GM21360 (cell line): ENCODE measurements at regions not wholly inside any gene's neighbourhood (a gene's known extent, or its start where the extent isn't known, plus 50 kb on each side); places are given as distances from the start of the nearest gene placed in this dataset.

Experiments used
- ATAC-seq: cut with Tn5 transposase; IDR thresholded peaks from one replicate; pipeline ENCODE4 v1.9.1; 2021; ENCODE audit warnings: mild to moderate bottlenecking, moderate library complexity; ENCODE audit not compliant: unreplicated experiment

GRCh38 chr12:115160271-115161128, 476.5 kb upstream of the TBX3 start:
- no peak for ATAC-seq

GRCh38 chr12:115158816-115159215, 474.8 kb upstream of the TBX3 start:
- no peak for ATAC-seq

- ATAC-seq, result no peak
Observed at GRCh38 chr12:115155665-115156645, 472.0 kb upstream of the TBX3 start.

- ATAC-seq, result no peak
Observed at GRCh38 chr12:115149685-115150378, 465.9 kb upstream of the TBX3 start.

GRCh38 chr12:115149279-115149678, 465.3 kb upstream of the TBX3 start:
- ATAC-seq, result no peak

GRCh38 chr12:115147916-115148315, 463.9 kb upstream of the TBX3 start:
- ATAC-seq, result no peak

GRCh38 chr12:115146453-115146852, 462.5 kb upstream of the TBX3 start:
- ATAC-seq, result no peak

GRCh38 chr12:115144425-115144824, 460.4 kb upstream of the TBX3 start:
- no peak for ATAC-seq

- no peak for ATAC-seq
Observed at GRCh38 chr12:115140981-115141655, 457.1 kb upstream of the TBX3 start.

GRCh38 chr12:115137812-115138521, 454.0 kb upstream of the TBX3 start:
- no peak for ATAC-seq

- no peak for ATAC-seq
Observed at GRCh38 chr12:115135800-115136211, 451.8 kb upstream of the TBX3 start.

GRCh38 chr12:115134298-115134697, 450.3 kb upstream of the TBX3 start:
- no peak for ATAC-seq

GRCh38 chr12:115132905-115133304, 448.9 kb upstream of the TBX3 start:
- ATAC-seq, result no peak

GRCh38 chr12:115132145-115132544, 448.2 kb upstream of the TBX3 start:
- ATAC-seq, result no peak

- ATAC-seq, result no peak
Observed at GRCh38 chr12:115129727-115130126, 445.8 kb upstream of the TBX3 start.

- no peak for ATAC-seq
Observed at GRCh38 chr12:115121053-115121452, 437.1 kb upstream of the TBX3 start.

GRCh38 chr12:115118177-115118724, 434.3 kb upstream of the TBX3 start:
- ATAC-seq, result no peak

- ATAC-seq, result no peak
Observed at GRCh38 chr12:115114140-115114539, 430.2 kb upstream of the TBX3 start.

GRCh38 chr12:115109863-115110262, 425.9 kb upstream of the TBX3 start:
- ATAC-seq, result no peak
